HG02571 (cell line): ENCODE measurements at regions not wholly inside any gene's neighbourhood (a gene's known extent, or its start where the extent isn't known, plus 50 kb on each side); places are given as distances from the start of the nearest gene placed in this dataset.

ENCODE experiments used
- ATAC-seq: cut with Tn5 transposase; IDR thresholded peaks from one replicate; pipeline ENCODE4 v1.9.1; 2021; ENCODE audit warnings: mild to moderate bottlenecking, moderate library complexity; ENCODE audit not compliant: unreplicated experiment

GRCh38 chr5:7330256-7330655 lies 65.7 kb upstream of the ADCY2 start:
- ATAC-seq: no peak

DNA sequence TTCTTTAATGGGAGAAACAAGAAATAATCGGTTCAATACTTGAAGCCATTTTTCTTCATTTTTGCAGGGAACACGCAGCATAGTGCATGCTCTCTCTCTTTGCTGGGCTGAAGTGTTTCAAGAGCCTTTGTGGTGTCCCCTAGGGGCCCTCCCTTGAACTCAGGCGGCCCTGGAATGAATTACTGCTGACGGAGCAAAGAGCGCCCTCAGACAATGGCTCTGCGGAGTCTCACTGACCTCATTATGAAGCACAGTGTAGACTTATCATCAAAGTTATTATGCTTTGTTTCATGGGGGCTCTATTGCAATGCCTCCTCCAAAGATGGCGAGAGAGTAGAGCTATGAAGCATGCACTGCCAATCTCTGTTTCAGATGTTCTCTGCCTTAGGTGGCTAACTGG lies 64.8 kb upstream of the ADCY2 start:
- ATAC-seq: no peak
